IPS-18a (cell line): ENCODE measurements at regions not wholly inside any gene's neighbourhood (a gene's known extent, or its start where the extent isn't known, plus 50 kb on each side); places are given as distances from the start of the nearest gene placed in this dataset.

Experiments
- H3K27ac ChIP-seq: one replicate; pipeline ENCODE4 v1.5.1; 2013; ENCODE audit warnings: low read length
- H3K27me3 ChIP-seq: one replicate; pipeline ENCODE4 v1.6.1; 2013; ENCODE audit warnings: mild to moderate bottlenecking, low read length; ENCODE audit not compliant: control insufficient read depth, insufficient read depth
- H3K36me3 ChIP-seq: one replicate; pipeline ENCODE4 v1.6.1; 2013; ENCODE audit warnings: low read depth, low read length; ENCODE audit not compliant: control insufficient read depth
- H3K4me1 ChIP-seq: one replicate; pipeline ENCODE4 v1.6.1; 2013; ENCODE audit warnings: low read depth, low read length; ENCODE audit not compliant: control insufficient read depth
- H3K4me3 ChIP-seq: one replicate; pipeline ENCODE4 v1.5.1; 2013; ENCODE audit warnings: low read length
- H3K9ac ChIP-seq: one replicate; pipeline ENCODE4 v1.6.1; 2013; ENCODE audit warnings: mild to moderate bottlenecking, low read length, moderate library complexity
- H3K9me3 ChIP-seq: one replicate; pipeline ENCODE4 v1.6.1; 2013; ENCODE audit warnings: low read depth, low read length; ENCODE audit not compliant: control insufficient read depth

DNA sequence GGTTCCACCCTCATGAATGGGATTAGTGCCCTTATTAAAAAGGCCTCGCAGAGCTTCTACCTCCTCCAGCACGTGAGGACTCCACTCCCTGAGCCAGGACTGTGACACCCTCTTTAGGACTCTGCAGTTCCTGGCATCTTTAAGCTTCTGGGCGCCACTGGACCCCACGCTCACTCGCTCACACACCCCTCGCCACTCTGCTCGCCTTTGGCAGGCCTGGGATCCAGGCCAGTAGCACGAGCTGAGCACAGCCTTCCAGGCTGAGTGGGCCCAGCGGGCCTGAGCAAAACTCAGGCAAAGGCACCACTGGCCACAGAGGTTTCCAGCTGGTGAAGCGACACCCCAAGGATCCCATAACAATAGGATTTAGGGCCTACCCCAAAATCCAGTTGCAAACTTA, 107.9 kb upstream of the GPC1 start:
- H3K27me3 ChIP-seq: no peaks in the 10 kb centered on the region
- no peak overlapping the region for H3K9ac ChIP-seq
- H3K4me1 ChIP-seq: no peaks in the 10 kb centered on the region
- H3K27ac ChIP-seq: no peak overlapping the region
- H3K36me3 ChIP-seq: no peaks in the 10 kb centered on the region
- no peaks in the 10 kb centered on the region for H3K9me3 ChIP-seq
- no peak overlapping the region for H3K4me3 ChIP-seq

DNA sequence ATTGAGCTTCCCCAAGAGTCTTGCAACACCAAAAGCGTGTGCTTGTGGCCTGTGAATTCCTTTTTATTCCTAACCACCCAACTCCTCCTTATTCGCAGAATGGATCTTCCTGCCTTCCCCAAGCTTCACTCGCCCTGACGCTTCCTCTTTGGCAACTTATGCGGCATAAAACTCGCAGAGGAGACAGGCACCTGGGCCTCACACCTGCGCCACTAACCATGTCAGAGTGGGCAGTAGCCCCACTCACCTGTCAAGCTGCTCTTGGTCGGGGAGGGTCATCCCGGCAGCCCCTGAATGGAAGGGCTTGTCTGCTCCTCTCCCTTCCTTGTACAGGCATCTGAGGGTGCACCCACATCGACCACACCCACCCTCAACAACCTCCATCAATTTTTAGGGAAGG, 106.9 kb upstream of the GPC1 start:
- H3K27ac ChIP-seq: no peak overlapping the region
- no peak overlapping the region for H3K4me3 ChIP-seq
- H3K36me3 ChIP-seq: no peaks in the 10 kb centered on the region
- no peaks in the 10 kb centered on the region for H3K27me3 ChIP-seq
- H3K9ac ChIP-seq: no peak overlapping the region
- H3K9me3 ChIP-seq: no peaks in the 10 kb centered on the region
- H3K4me1 ChIP-seq: no peaks in the 10 kb centered on the region

DNA sequence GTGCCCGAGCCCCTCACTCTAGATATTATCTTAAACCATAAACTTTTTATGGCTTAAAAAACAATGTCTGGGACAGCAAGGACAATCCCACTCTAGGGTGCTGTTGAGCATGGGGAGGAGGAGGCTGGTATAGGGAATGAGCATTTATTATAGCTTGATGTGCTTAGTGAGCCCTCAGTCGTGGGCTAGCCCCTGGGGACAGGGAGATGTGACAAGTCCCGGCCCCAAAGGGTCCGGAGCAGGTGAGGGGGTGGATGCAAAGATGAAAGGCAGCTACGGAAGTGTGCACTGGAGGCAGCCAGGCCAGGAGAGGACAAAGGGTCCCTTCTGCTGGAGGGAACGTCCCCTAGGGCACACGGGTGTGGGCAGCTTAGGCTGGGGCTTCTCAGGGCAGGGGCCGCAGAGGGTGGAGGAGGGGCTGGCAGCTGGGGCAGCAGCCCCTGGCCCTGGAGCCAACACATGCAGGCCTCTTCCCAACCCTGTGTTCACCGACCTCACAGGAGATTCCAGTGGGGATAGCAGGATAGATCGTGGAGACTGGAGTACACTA, 106.3 kb upstream of the GPC1 start:
- Histone ChIP-seq H3K9ac (no peak overlapping the region), H3K4me1 (no peaks in the 10 kb centered on the region), H3K9me3 (no peaks in the 10 kb centered on the region), H3K36me3 (no peaks in the 10 kb centered on the region), H3K27ac (no peak overlapping the region), H3K27me3 (no peaks in the 10 kb centered on the region), H3K4me3 (no peak overlapping the region)

DNA sequence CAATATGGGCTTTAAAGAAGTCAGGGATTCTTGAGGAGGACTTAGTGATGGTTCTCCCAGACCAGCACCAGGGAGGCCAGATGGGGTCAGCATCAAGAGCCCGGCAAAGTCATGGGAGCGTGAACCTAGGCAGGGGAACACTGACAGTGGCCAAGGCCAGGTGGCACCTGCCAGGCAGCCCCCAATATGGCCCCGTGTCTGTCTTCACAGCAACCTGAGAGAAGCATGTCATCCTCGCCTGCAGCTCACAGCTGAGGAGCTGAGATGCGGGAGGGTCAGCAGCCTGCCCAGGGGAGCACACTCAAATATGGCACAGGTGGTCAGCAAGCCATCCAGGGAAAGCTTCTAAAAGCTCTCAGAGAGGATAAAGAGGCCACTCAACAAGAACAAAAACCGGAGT, 105.7 kb upstream of the GPC1 start:
- Histone ChIP-seq H3K4me1 (no peaks in the 10 kb centered on the region), H3K9me3 (no peaks in the 10 kb centered on the region), H3K27me3 (no peaks in the 10 kb centered on the region), H3K27ac (no peak overlapping the region), H3K4me3 (no peak overlapping the region), H3K9ac (no peak overlapping the region), H3K36me3 (no peaks in the 10 kb centered on the region)

DNA sequence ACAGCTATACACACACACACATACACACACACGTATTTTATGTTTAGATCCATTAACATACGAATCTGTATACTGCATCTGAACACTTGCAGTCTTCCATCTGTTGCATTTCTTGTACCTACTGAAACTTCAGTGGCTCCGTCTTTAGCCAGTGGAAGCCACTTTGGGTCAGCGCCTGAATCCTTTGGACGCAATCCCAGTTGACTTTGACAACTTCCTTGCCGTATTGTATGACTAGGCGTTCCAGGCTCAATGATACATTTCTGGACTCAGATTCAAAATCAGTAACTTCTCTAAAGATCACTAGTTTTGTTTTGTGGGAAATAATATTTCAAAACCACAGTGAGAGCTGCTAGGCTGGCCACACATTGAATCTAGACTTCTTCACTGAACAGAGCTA, 101.5 kb upstream of the GPC1 start:
- no peaks in the 10 kb centered on the region for H3K27me3 ChIP-seq
- H3K9me3 ChIP-seq: no peaks in the 10 kb centered on the region
- no peak overlapping the region for H3K9ac ChIP-seq
- no peak overlapping the region for H3K27ac ChIP-seq
- no peak overlapping the region for H3K4me3 ChIP-seq
- H3K36me3 ChIP-seq: no peaks in the 10 kb centered on the region
- H3K4me1 ChIP-seq: no peaks in the 10 kb centered on the region

DNA sequence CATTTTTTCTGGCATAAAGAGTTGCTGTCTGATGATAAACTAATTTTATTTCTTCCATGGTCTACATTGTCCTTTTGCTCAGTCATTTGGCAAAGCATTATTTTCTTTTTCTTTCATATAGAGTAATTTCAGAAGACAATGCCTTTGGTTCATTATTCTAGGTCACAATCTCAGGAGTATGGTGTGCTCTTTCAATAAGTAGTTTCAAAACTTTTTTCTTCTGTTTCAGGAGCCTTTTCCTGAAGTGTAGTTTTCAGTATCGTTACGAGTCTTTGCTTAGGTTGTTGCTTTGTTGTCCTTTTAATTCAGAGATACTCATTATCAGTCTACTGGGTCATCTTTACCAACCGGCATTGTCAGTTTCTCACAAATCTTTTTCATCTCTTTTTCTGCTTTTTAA, 100.4 kb upstream of the GPC1 start:
- Histone ChIP-seq H3K9ac (no peak overlapping the region), H3K4me3 (no peak overlapping the region), H3K36me3 (no peaks in the 10 kb centered on the region), H3K4me1 (no peaks in the 10 kb centered on the region), H3K27ac (no peak overlapping the region), H3K27me3 (no peaks in the 10 kb centered on the region), H3K9me3 (no peaks in the 10 kb centered on the region)

DNA sequence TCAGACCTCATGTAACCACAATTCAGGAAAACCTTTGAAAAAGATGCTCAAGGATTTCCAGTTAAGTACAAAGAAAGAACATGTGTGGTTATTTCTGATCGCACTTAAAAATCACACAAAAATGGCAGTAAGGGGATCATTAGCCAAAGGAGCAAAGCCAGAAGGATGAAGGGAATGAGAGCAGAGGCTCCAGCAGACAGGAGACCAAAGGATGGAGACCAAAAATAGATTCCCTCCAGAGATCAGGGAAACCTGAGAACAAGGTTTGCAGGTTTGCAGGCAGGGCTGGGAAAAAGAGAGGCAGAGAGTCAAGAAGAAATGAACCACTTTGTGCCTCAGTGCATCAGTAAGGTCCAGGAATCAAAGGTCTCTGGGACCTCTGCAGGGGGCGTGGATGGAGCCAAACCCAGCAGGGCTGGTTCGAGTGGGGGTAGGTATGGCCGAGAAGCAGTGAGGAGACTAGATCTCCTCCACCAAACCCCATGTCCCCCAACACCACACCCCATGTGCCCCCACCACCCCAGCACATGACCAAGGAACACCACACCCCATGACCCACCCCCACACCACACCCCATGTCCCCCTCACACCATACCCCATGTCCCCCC, 98.5 kb upstream of the GPC1 start:
- no peaks in the 10 kb centered on the region for H3K4me1 ChIP-seq
- no peak overlapping the region for H3K4me3 ChIP-seq

DNA sequence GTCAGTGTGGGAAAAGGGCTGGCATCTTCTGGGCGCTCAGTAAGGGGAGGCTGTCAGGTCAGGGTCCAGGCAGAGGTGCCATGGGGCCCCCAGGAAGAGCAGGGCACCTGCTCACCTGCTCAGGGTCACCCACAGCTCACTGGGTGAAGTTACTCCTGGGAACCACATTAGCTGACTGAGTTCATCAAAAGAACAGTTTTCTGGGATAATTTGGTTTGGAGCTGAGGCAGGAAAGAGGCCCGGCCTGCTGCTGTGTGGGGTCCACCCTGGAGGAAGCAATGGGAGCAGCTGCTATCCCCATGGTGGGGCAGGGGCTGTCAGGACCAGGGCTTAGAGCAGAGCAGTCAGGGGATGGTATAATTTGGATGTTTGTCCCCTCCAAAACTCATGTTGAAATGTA, 97.2 kb upstream of the GPC1 start:
- Histone ChIP-seq H3K36me3 (no peaks in the 10 kb centered on the region), H3K27ac (no peak overlapping the region), H3K9me3 (no peaks in the 10 kb centered on the region), H3K4me3 (no peak overlapping the region), H3K9ac (no peak overlapping the region), H3K27me3 (no peaks in the 10 kb centered on the region), H3K4me1 (no peaks in the 10 kb centered on the region)

More for the DNA sequence above, 98.5 kb upstream of the GPC1 start:
- Histone ChIP-seq H3K27ac (no peak overlapping the region), H3K9ac (no peak overlapping the region), H3K27me3 (no peaks in the 10 kb centered on the region), H3K36me3 (no peaks in the 10 kb centered on the region), H3K9me3 (no peaks in the 10 kb centered on the region)

DNA sequence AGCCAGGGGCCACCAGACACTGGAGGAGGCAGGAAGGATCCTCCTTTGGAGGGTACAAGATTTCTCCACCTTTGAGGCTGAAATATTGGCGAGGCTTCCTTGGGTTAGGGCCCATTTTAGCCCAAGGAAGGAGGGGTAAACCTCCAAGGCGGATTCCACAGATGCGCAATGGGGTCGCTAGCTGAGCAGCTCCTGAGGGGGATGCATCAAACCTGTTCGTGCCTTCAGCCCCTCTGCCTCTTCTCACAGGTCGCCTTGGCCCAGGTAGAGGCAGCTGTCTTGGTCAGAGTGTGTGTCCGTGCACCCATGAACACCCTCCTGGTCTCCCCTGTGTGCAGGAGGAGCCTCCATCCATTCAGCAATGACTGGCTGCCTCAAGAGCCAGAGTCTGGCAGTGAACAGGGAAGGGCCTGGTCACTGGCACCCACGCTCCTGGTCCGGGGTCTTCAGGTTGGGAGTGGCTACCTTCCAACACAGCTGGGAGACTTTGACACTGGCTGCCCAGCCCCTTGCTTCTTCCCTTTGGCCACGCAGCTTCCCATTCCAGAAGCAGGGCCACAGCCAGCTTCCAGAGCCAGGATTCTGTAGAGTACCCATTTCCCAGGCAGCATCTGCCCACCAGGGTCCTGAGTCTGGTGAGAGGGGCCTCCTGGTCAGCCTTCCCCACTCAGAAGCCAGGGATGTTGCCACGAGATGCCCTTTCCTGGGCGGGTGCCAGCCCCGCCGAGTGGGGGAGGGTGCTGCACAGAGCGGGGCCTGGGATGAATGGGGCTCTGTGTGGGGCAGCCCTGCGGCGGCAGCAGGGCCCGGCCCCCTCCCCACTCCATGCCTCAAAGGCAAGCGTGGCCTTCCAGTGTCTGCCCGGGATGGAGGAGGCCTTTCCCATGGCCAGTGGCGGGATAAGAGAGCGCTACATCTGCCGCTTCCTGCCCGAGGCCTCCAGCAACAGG, 95.8 kb upstream of the GPC1 start:
- Histone ChIP-seq H3K9ac (no peak overlapping the region), H3K27ac (no peak overlapping the region), H3K4me1 (no peaks in the 10 kb centered on the region), H3K9me3 (no peaks in the 10 kb centered on the region), H3K27me3 (no peaks in the 10 kb centered on the region), H3K4me3 (no peak overlapping the region), H3K36me3 (no peaks in the 10 kb centered on the region)

DNA sequence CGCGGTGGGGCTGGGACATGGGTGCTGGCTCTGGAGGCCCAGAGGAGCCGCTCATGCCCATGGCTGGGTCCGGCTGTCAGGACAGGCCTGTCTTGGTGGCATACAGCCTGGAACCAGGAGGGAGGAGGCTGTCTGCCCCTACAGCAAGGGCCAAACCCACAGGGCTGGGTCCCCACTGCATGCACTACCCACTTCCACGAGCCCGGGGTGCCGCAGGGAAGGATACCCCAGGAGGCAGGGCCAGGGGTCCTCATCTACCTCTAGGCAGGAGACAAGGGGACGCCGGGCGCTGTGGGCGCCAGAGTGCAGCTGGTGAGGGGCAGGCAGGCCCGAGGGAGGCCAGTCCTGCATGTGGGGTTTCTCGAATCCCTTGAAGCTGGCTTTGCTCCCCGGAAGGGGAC, 95.1 kb upstream of the GPC1 start:
- Histone ChIP-seq H3K27me3 (no peaks in the 10 kb centered on the region), H3K4me1 (no peaks in the 10 kb centered on the region), H3K4me3 (no peak overlapping the region), H3K27ac (no peak overlapping the region), H3K36me3 (no peaks in the 10 kb centered on the region), H3K9ac (no peak overlapping the region), H3K9me3 (no peaks in the 10 kb centered on the region)

DNA sequence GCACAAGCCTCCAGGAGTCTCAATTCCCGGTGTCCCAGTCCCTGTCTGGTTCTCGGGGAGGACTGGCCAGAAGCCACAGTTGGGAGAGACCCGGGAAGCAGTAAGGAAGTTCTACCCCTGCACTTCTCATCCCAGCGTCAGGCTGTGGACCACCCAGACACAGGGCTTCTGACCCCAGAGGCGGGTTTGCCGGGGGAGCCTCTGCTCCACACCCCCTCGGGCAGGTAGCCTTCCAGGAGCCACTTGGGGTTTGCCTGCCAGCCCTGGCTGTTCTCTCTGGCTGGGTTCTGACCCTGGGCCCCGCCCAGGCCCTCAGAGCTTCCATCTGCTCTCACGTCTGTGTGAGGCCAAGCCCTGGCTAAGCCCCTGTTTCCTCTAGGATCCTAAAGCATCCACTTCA, 94.4 kb upstream of the GPC1 start:
- H3K4me3 ChIP-seq: no peak overlapping the region
- no peaks in the 10 kb centered on the region for H3K36me3 ChIP-seq
- no peak overlapping the region for H3K27ac ChIP-seq
- no peak overlapping the region for H3K9ac ChIP-seq
- no peaks in the 10 kb centered on the region for H3K27me3 ChIP-seq
- no peaks in the 10 kb centered on the region for H3K4me1 ChIP-seq
- no peaks in the 10 kb centered on the region for H3K9me3 ChIP-seq

DNA sequence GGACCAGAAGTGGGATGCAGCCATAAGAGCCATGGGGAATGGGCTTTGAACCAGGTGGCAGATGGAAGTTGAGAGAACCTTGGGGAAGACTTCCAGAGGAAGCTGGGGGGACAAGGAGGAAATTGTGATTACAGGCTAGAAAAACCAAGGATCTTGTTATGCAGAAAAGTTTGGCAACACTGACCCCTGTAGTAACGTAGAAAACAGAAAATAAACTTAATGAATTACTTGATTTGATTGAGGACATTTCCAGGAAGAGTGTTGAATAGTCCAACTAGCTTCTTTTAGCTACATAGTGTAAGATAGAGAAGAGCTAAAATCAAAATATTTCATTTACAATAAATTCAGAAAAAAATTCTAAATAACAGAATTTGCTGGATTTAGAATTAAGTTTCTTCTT, 91.9 kb upstream of the GPC1 start:
- Histone ChIP-seq H3K36me3 (no peaks in the 10 kb centered on the region), H3K27ac (no peak overlapping the region), H3K9ac (no peak overlapping the region), H3K4me3 (no peak overlapping the region), H3K9me3 (no peaks in the 10 kb centered on the region), H3K4me1 (no peaks in the 10 kb centered on the region), H3K27me3 (no peaks in the 10 kb centered on the region)
